ENCODE measurements at regions not wholly inside any gene's neighbourhood (a gene's known extent, or its start where the extent isn't known, plus 50 kb on each side); places are given as distances from the start of the nearest gene placed in this dataset.
"Not testable (repeated sequence)": the region's sequence is repeated elsewhere in the genome, so short reads cannot be mapped to it uniquely, and the experiment has no call there.

DNA sequence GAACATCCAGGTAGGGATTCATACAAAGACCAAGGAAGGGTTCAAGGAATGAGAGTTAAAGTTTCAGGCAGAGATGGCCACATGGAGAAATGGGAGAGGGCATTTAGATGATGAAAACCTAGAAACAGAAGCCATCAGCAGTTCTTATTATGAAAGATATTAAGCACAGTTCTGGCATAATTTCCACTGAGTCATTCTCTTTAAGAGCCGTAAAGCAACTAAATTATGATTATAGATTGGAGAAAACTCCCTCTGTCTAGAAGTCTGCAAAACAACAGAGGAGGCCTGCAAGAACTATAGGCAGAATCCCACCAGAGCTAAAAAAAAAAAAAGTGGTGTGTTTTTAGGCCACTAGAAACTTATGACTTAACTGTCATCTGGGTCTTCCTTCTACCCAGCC lies 157.1 kb upstream of the MPDZ start:
- H3K4me1 Mint-ChIP-seq, result peaks cover 6 to 9% of the 10 kb centered on the region in 2 experiments
- no CpG with 5 or more reads among the region's 1 CpG for WGBS (ENCODE audit: extremely low coverage, insufficient read length, low lambda C conversion rate)
- H3K9me3 Mint-ChIP-seq, result no peaks in the 10 kb centered on the region
- H3K4ac ChIP-seq (ENCODE audit: low read depth, low read length), result no peak overlapping the region
- no peak overlapping the region for H2BK120ac ChIP-seq (ENCODE audit: low read depth, low read length, poor library complexity, severe bottlenecking)
- H3K18ac ChIP-seq (ENCODE audit: insufficient read length, low read depth, low read length), result no peak overlapping the region
- no peak overlapping the region for H3K27ac ChIP-seq (ENCODE audit: insufficient read length, low read depth, low read length)
- no peak overlapping the region for H2BK20ac ChIP-seq (ENCODE audit: low read depth, low read length, poor library complexity, severe bottlenecking)
- H2AK5ac ChIP-seq (ENCODE audit: insufficient read length, low read length), result no peak overlapping the region
- H3K4me2 ChIP-seq (ENCODE audit: insufficient read depth, insufficient read length, low read length), result no peak overlapping the region
- TF ChIP-seq, protein P1, sequence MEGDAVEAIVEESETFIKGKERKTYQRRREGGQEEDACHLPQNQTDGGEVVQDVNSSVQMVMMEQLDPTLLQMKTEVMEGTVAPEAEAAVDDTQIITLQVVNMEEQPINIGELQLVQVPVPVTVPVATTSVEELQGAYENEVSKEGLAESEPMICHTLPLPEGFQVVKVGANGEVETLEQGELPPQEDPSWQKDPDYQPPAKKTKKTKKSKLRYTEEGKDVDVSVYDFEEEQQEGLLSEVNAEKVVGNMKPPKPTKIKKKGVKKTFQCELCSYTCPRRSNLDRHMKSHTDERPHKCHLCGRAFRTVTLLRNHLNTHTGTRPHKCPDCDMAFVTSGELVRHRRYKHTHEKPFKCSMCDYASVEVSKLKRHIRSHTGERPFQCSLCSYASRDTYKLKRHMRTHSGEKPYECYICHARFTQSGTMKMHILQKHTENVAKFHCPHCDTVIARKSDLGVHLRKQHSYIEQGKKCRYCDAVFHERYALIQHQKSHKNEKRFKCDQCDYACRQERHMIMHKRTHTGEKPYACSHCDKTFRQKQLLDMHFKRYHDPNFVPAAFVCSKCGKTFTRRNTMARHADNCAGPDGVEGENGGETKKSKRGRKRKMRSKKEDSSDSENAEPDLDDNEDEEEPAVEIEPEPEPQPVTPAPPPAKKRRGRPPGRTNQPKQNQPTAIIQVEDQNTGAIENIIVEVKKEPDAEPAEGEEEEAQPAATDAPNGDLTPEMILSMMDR (conservative IDR thresholded peaks at IDR 0.05), result no peak
- no peak overlapping the region for H3T11ph ChIP-seq (ENCODE audit: low read length)
- no peak overlapping the region for H4K5ac ChIP-seq (ENCODE audit: insufficient read length, low read depth, low read length)
- no peak overlapping the region for H4K8ac ChIP-seq (replicated peaks; ENCODE audit: insufficient read length, low read depth, low read length)
- H3K79me2 ChIP-seq (ENCODE audit: insufficient read depth, low read length), result no peaks in the 10 kb centered on the region
- H4K20me1 ChIP-seq (ENCODE audit: control insufficient read depth, insufficient read depth, insufficient read length), result no peaks in the 10 kb centered on the region
- H2BK5ac ChIP-seq (ENCODE audit: insufficient read length, low read length), result no peak overlapping the region
- H3K27ac Mint-ChIP-seq, result no peak overlapping the region
- H3K79me1 ChIP-seq (ENCODE audit: insufficient read depth, low read depth, low read length, poor library complexity, severe bottlenecking), result no peaks in the 10 kb centered on the region
- H2BK15ac ChIP-seq (ENCODE audit: low read depth, low read length), result no peak overlapping the region
- H2AFZ ChIP-seq (ENCODE audit: low read length), result no peak overlapping the region
- H3K9me3 ChIP-seq (ENCODE audit: control insufficient read depth, low read depth, low read length), result no peaks in the 10 kb centered on the region
- no peaks in the 10 kb centered on the region for H3K23me2 ChIP-seq (ENCODE audit: insufficient read length, low read depth, low read length, poor library complexity, severe bottlenecking)
- no peaks in the 10 kb centered on the region for H3K36me3 Mint-ChIP-seq (ENCODE audit: insufficient read depth in 1 of 3, low read depth in 3 of 3)
- no peak overlapping the region for H2BK12ac ChIP-seq (ENCODE audit: insufficient read length, low read depth, low read length)
- H3K27me3 Mint-ChIP-seq (ENCODE audit: low read depth), result no peaks in the 10 kb centered on the region; the same call in 1 of the 2 replicates
- H3K4me3 Mint-ChIP-seq, result no peak overlapping the region
- no peak for DNase-seq
- no peaks in the 10 kb centered on the region for H3K27me3 ChIP-seq (ENCODE audit: insufficient read depth, low read length)
- no peak overlapping the region for H4K91ac ChIP-seq (ENCODE audit: insufficient read length, low read depth, low read length)
- H3K9ac ChIP-seq (ENCODE audit: extremely low read depth, insufficient read length, low read length), result no peak overlapping the region
- no peaks in the 10 kb centered on the region for H3K4me1 ChIP-seq (ENCODE audit: insufficient read depth, low read length)
- no peak overlapping the region for H3K23ac ChIP-seq (ENCODE audit: insufficient read length, low read depth, low read length)
- no peak overlapping the region for H3K56ac ChIP-seq (ENCODE audit: insufficient read length, low read depth, low read length)
- no peak overlapping the region for H3K14ac ChIP-seq (ENCODE audit: insufficient read depth, low read length)

- not testable (repeated sequence) for H3K9me3 ChIP-seq (ENCODE audit: control insufficient read depth, low read depth, low read length); H3K23ac ChIP-seq (ENCODE audit: insufficient read length, low read depth, low read length); H3K27me3 Mint-ChIP-seq (ENCODE audit: low read depth); H3K9me3 Mint-ChIP-seq; H3K14ac ChIP-seq (ENCODE audit: insufficient read depth, low read length); H3T11ph ChIP-seq (ENCODE audit: low read length); H2BK15ac ChIP-seq (ENCODE audit: low read depth, low read length); H3K4me3 Mint-ChIP-seq; H4K8ac ChIP-seq (replicated peaks; ENCODE audit: insufficient read length, low read depth, low read length); H3K18ac ChIP-seq (ENCODE audit: insufficient read length, low read depth, low read length); H2AFZ ChIP-seq (ENCODE audit: low read length); H3K79me1 ChIP-seq (ENCODE audit: insufficient read depth, low read depth, low read length, poor library complexity, severe bottlenecking); H3K4me2 ChIP-seq (ENCODE audit: insufficient read depth, insufficient read length, low read length); H3K9ac ChIP-seq (ENCODE audit: extremely low read depth, insufficient read length, low read length); H3K79me2 ChIP-seq (ENCODE audit: insufficient read depth, low read length); H3K36me3 Mint-ChIP-seq (ENCODE audit: insufficient read depth in 1 of 3, low read depth in 3 of 3); H3K56ac ChIP-seq (ENCODE audit: insufficient read length, low read depth, low read length); H2BK5ac ChIP-seq (ENCODE audit: insufficient read length, low read length); H3K27me3 ChIP-seq (ENCODE audit: insufficient read depth, low read length); H2BK12ac ChIP-seq (ENCODE audit: insufficient read length, low read depth, low read length); H4K91ac ChIP-seq (ENCODE audit: insufficient read length, low read depth, low read length); DNase-seq; H4K5ac ChIP-seq (ENCODE audit: insufficient read length, low read depth, low read length); H2AK5ac ChIP-seq (ENCODE audit: insufficient read length, low read length); H3K23me2 ChIP-seq (ENCODE audit: insufficient read length, low read depth, low read length, poor library complexity, severe bottlenecking); H2BK120ac ChIP-seq (ENCODE audit: low read depth, low read length, poor library complexity, severe bottlenecking); H3K4ac ChIP-seq (ENCODE audit: low read depth, low read length); H3K27ac Mint-ChIP-seq; H2BK20ac ChIP-seq (ENCODE audit: low read depth, low read length, poor library complexity, severe bottlenecking); H4K20me1 ChIP-seq (ENCODE audit: control insufficient read depth, insufficient read depth, insufficient read length); H3K27ac ChIP-seq (ENCODE audit: insufficient read length, low read depth, low read length)
- H3K4me1 ChIP-seq (ENCODE audit: insufficient read depth, low read length), result peaks cover 10% of the 10 kb centered on the region
- H3K4me1 Mint-ChIP-seq, result peaks cover 34 to 37% of the 10 kb centered on the region in 2 experiments
- no CpG with 5 or more reads among the region's 4 CpGs for WGBS (ENCODE audit: extremely low coverage, insufficient read length, low lambda C conversion rate)
Measured at GRCh38 chr9:13433453-13433852, 154.0 kb upstream of the MPDZ start.
